ENCODE measurements at regions not wholly inside any gene's neighbourhood (a gene's known extent, or its start where the extent isn't known, plus 50 kb on each side); places are given as distances from the start of the nearest gene placed in this dataset.

DNA sequence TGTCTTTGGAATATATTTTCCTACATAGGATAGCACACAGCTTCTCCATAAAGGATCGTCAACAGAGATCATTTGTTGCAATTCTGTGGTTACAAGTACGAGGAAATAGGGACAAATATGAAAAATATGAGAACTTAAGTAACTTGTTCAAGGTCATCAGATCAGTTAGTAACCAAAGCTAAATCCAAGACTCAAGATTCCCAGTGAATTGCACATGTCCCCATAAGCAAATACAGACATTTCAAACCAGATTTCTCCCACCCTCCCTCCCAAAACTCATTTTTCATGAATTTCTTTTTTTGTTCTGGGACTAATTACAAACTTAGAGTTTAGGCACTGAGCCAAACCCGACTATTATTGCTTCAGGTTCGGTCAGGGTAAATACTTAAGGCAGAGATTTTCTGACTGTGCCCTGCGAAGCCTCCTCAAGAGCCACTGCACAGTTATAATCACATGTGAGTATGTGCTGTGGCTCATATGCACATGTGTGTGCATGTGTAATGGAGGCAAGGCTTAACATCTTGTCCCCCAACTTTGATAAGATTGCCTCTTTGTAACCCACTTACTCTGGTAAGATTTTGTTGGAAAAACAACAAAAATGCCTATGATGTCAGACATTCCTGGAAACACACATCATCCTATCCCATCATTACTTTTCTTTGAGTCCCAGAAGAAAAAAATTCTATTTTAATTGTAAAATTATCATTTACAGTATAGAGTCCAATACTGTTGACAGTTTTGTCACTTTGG, 216.2 kb downstream of the CD83 start:
- CTCF ChIA-PET: interaction anchor here (0.9 kb wide), 1 partner anchor 10 kb away, joined by 3 read pairs; no protein-coding TSS in a partner anchor
- H3K27me3 Mint-ChIP-seq (ENCODE audit: unreplicated experiment): no peaks in the 10 kb centered on the region
- DNase-seq: no peak
- no peak overlapping the region for H3K27ac Mint-ChIP-seq (ENCODE audit: unreplicated experiment)
- H3K4me1 Mint-ChIP-seq (ENCODE audit: low read depth, unreplicated experiment): no peaks in the 10 kb centered on the region
- H3K9me3 Mint-ChIP-seq (ENCODE audit: low read depth, unreplicated experiment): peaks cover 2% of the 10 kb centered on the region
- no peak overlapping the region for H3K4me3 Mint-ChIP-seq (ENCODE audit: low read depth, unreplicated experiment)
- intact Hi-C loops (cut with micrococcal nuclease; ENCODE audit: unreplicated experiment): no loop called here
- H3K36me3 Mint-ChIP-seq (ENCODE audit: insufficient read depth, unreplicated experiment): no peaks in the 10 kb centered on the region
- no TSS peak for BruUV-seq (replicated peaks)
- TF ChIP-seq, protein P1, sequence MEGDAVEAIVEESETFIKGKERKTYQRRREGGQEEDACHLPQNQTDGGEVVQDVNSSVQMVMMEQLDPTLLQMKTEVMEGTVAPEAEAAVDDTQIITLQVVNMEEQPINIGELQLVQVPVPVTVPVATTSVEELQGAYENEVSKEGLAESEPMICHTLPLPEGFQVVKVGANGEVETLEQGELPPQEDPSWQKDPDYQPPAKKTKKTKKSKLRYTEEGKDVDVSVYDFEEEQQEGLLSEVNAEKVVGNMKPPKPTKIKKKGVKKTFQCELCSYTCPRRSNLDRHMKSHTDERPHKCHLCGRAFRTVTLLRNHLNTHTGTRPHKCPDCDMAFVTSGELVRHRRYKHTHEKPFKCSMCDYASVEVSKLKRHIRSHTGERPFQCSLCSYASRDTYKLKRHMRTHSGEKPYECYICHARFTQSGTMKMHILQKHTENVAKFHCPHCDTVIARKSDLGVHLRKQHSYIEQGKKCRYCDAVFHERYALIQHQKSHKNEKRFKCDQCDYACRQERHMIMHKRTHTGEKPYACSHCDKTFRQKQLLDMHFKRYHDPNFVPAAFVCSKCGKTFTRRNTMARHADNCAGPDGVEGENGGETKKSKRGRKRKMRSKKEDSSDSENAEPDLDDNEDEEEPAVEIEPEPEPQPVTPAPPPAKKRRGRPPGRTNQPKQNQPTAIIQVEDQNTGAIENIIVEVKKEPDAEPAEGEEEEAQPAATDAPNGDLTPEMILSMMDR (IDR thresholded peaks at IDR 0.05; ENCODE audit: unreplicated experiment): no peak

GRCh38 chr6:14335071-14335470, 217.5 kb downstream of the CD83 start:
- H3K27me3 Mint-ChIP-seq (ENCODE audit: unreplicated experiment): no peaks in the 10 kb centered on the region
- no peak for DNase-seq
- TF ChIP-seq, protein P1 (IDR thresholded peaks at IDR 0.05; ENCODE audit: unreplicated experiment): no peak
- no peak overlapping the region for H3K27ac Mint-ChIP-seq (ENCODE audit: unreplicated experiment)
- H3K36me3 Mint-ChIP-seq (ENCODE audit: insufficient read depth, unreplicated experiment): no peaks in the 10 kb centered on the region
- H3K4me3 Mint-ChIP-seq (ENCODE audit: low read depth, unreplicated experiment): no peak overlapping the region
- intact Hi-C loops (cut with micrococcal nuclease; ENCODE audit: unreplicated experiment): no loop called here
- no TSS peak for BruUV-seq (replicated peaks)
- CTCF ChIA-PET: no interaction called here
- H3K4me1 Mint-ChIP-seq (ENCODE audit: low read depth, unreplicated experiment): no peaks in the 10 kb centered on the region
- peaks cover 2% of the 10 kb centered on the region for H3K9me3 Mint-ChIP-seq (ENCODE audit: low read depth, unreplicated experiment)

- Mint-ChIP-seq H3K9me3 (ENCODE audit: low read depth, unreplicated experiment) (peaks cover 2% of the 10 kb centered on the region), H3K4me1 (ENCODE audit: low read depth, unreplicated experiment) (no peaks in the 10 kb centered on the region), H3K36me3 (ENCODE audit: insufficient read depth, unreplicated experiment) (no peaks in the 10 kb centered on the region), H3K27me3 (ENCODE audit: unreplicated experiment) (no peaks in the 10 kb centered on the region), H3K4me3 (ENCODE audit: low read depth, unreplicated experiment) (no peak overlapping the region), H3K27ac (ENCODE audit: unreplicated experiment) (no peak overlapping the region)
- DNase-seq: no peak
- intact Hi-C loops (cut with micrococcal nuclease; ENCODE audit: unreplicated experiment): no loop called here
- no TSS peak for BruUV-seq (replicated peaks)
- CTCF ChIA-PET: no interaction called here
- TF ChIP-seq, protein P1 (IDR thresholded peaks at IDR 0.05; ENCODE audit: unreplicated experiment): no peak
Observed at GRCh38 chr6:14337152-14337551, 219.6 kb downstream of the CD83 start.

DNA sequence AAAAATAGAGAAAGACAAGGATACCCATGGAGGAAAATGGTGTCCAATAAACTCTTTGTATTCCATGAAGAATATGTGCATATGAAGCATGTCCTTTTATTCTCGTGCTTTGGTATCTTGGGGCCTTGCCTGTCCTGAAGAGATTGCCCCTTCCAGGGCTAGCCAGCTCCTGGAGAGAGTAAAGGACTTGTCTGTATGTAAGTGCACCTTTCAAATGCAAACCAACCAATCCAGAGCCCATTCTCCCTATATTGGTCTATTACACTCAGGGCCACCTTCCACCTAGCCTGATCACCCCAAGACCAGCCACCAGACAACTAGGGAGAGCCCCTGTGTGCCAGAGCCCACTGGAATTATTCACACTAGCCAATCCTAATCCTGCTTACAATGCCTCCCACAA, 221.6 kb downstream of the CD83 start:
- Mint-ChIP-seq H3K27ac (ENCODE audit: unreplicated experiment) (no peak overlapping the region), H3K36me3 (ENCODE audit: insufficient read depth, unreplicated experiment) (no peaks in the 10 kb centered on the region), H3K4me1 (ENCODE audit: low read depth, unreplicated experiment) (no peaks in the 10 kb centered on the region), H3K9me3 (ENCODE audit: low read depth, unreplicated experiment) (no peaks in the 10 kb centered on the region), H3K27me3 (ENCODE audit: unreplicated experiment) (no peaks in the 10 kb centered on the region), H3K4me3 (ENCODE audit: low read depth, unreplicated experiment) (no peak overlapping the region)
- TF ChIP-seq, protein P1 (IDR thresholded peaks at IDR 0.05; ENCODE audit: unreplicated experiment): no peak
- DNase-seq: no peak
- no TSS peak for BruUV-seq (replicated peaks)
- CTCF ChIA-PET: no interaction called here
- intact Hi-C loops (cut with micrococcal nuclease; ENCODE audit: unreplicated experiment): no loop called here
